Breast epithelium (tissue), 4 donors: ENCODE measurements at regions not wholly inside any gene's neighbourhood (a gene's known extent, or its start where the extent isn't known, plus 50 kb on each side); places are given as distances from the start of the nearest gene placed in this dataset.

Experiments used
- DNase-seq, 2 donors: peaks; one replicate each; pipeline ENCODE4 v3.0.0-alpha.2; 2019; ENCODE audit warnings: low spot score in 2 of 2
- H3K27ac ChIP-seq, 2 donors: fragments of 200-600 bp; sonication (generic) in 1 of 2; one replicate each; pipeline ENCODE4 v1.5.1; 2016 to 2019; ENCODE audit warnings: mild to moderate bottlenecking in 1 of 2
- H3K27me3 ChIP-seq, 2 donors: fragments of 200-600 bp; sonication (generic) in 1 of 2; one replicate each; pipeline versions ENCODE4 v1.5.1 to v1.6.0; 2017 to 2019; ENCODE audit warnings: control low read depth in 1 of 2, mild to moderate bottlenecking in 1 of 2
- H3K36me3 ChIP-seq: fragments of 200-600 bp; one replicate; pipeline ENCODE4 v1.5.1; 2019
- H3K4me1 ChIP-seq, 2 donors: fragments of 200-600 bp; sonication (generic); one replicate each; pipeline ENCODE4 v1.5.1; 2016 to 2019; ENCODE audit warnings: control low read depth in 1 of 2
- H3K4me3 ChIP-seq, 3 donors: fragments of 200-600 bp; sonication (generic); 1 replicate in 2 of 3; 2 replicates in 1 of 3; pipeline ENCODE4 v1.5.1; 2016 to 2019; ENCODE audit warnings: mild to moderate bottlenecking in 3 of 3, moderate library complexity in 2 of 3
- H3K9me3 ChIP-seq, 2 donors: fragments of 200-600 bp; sonication (generic) in 1 of 2; one replicate each; pipeline ENCODE4 v1.5.1; 2016 to 2019; ENCODE audit warnings: control low read depth in 1 of 2
- CTCF ChIP-seq, 3 donors: fragments of 450-650 bp; IDR thresholded peaks; one replicate each; pipeline ENCODE4 v1.5.1; 2016 to 2017; ENCODE audit warnings: antibody characterized with exemption in 3 of 3, mild to moderate bottlenecking in 3 of 3, moderate library complexity in 3 of 3
- POLR2A ChIP-seq: fragments of 450-650 bp; IDR thresholded peaks from one replicate; pipeline ENCODE4 v1.6.1; 2016; ENCODE audit warnings: antibody characterized with exemption, mild to moderate bottlenecking, moderate library complexity
- POLR2AphosphoS5 ChIP-seq, 3 donors: sonication (generic); formaldehyde crosslinking; IDR thresholded peaks; one replicate each; pipeline ENCODE4 v1.6.1; 2017; ENCODE audit warnings: antibody characterized with exemption in 3 of 3
- intact Hi-C: fragments of 100-400 bp; cut with DNase I; formaldehyde crosslinking; loops from one replicate; pipeline ENCODE4 v1.15.1; 2023; ENCODE audit warnings: low total_unique reads

GRCh38 chr11:100501450-100501849, 185.6 kb upstream of the ARHGAP42 start:
- DNase-seq = no peak
- H3K4me3 ChIP-seq = no peak overlapping the region
- intact Hi-C loops = no loop called here

GRCh38 chr11:100512475-100512874, 174.6 kb upstream of the ARHGAP42 start:
- Histone ChIP-seq H3K36me3 (no peaks in the 10 kb centered on the region), H3K4me1 (no peaks in the 10 kb centered on the region), H3K27ac (no peak overlapping the region), H3K4me3 (no peak overlapping the region), H3K27me3 (no peaks in the 10 kb centered on the region), H3K9me3 (no peaks in the 10 kb centered on the region)
- no peak for DNase-seq
- intact Hi-C loops = no loop called here
- no peak for TF ChIP-seq POLR2AphosphoS5 (IDR thresholded peaks at IDR 0.05)
- TF ChIP-seq CTCF (IDR thresholded peaks at IDR 0.05) = no peak
- TF ChIP-seq POLR2A = no peak

More at GRCh38 chr11:100501450-100501849, 185.6 kb upstream of the ARHGAP42 start:
- Histone ChIP-seq H3K4me1 (no peaks in the 10 kb centered on the region), H3K27ac (no peak overlapping the region), H3K36me3 (no peaks in the 10 kb centered on the region), H3K27me3 (no peaks in the 10 kb centered on the region), H3K9me3 (peaks cover 0 to 10% of the 10 kb centered on the region in 2 donors)
- TF ChIP-seq CTCF (IDR thresholded peaks at IDR 0.05) (no peak), POLR2A (no peak), POLR2AphosphoS5 (IDR thresholded peaks at IDR 0.05) (no peak)

- no peak for DNase-seq
- H3K27ac ChIP-seq = no peak overlapping the region
- H3K27me3 ChIP-seq = no peaks in the 10 kb centered on the region
- no peak overlapping the region for H3K4me3 ChIP-seq
- H3K36me3 ChIP-seq = no peaks in the 10 kb centered on the region
- H3K4me1 ChIP-seq = no peaks in the 10 kb centered on the region
- no peak for TF ChIP-seq CTCF (IDR thresholded peaks at IDR 0.05)
- TF ChIP-seq POLR2AphosphoS5 (IDR thresholded peaks at IDR 0.05) = no peak
- no peak for TF ChIP-seq POLR2A
- intact Hi-C loops = no loop called here
- no peaks in the 10 kb centered on the region for H3K9me3 ChIP-seq
Observed at GRCh38 chr11:100515087-100515486, 172.0 kb upstream of the ARHGAP42 start.

GRCh38 chr11:100525197-100525596, 161.9 kb upstream of the ARHGAP42 start:
- H3K27me3 ChIP-seq = no peaks in the 10 kb centered on the region
- TF ChIP-seq CTCF (IDR thresholded peaks at IDR 0.05) (no peak), POLR2A (no peak)
- intact Hi-C loops = no loop called here

GRCh38 chr11:100525635-100526034, 161.5 kb upstream of the ARHGAP42 start:
- no peaks in the 10 kb centered on the region for H3K36me3 ChIP-seq
- no peaks in the 10 kb centered on the region for H3K4me1 ChIP-seq
- H3K9me3 ChIP-seq = peaks cover 8 to 27% of the 10 kb centered on the region in 2 donors
- no peak overlapping the region for H3K27ac ChIP-seq
- TF ChIP-seq POLR2A (no peak), POLR2AphosphoS5 (IDR thresholded peaks at IDR 0.05) (no peak), CTCF (IDR thresholded peaks at IDR 0.05) (no peak)
- no peak for DNase-seq
- intact Hi-C loops = no loop called here
- H3K27me3 ChIP-seq = no peaks in the 10 kb centered on the region
- H3K4me3 ChIP-seq = no peak overlapping the region

More at GRCh38 chr11:100525197-100525596, 161.9 kb upstream of the ARHGAP42 start:
- H3K4me1 ChIP-seq = no peaks in the 10 kb centered on the region
- DNase-seq = no peak
- H3K36me3 ChIP-seq = no peaks in the 10 kb centered on the region
- H3K27ac ChIP-seq = no peak overlapping the region
- H3K9me3 ChIP-seq = peaks cover 8 to 27% of the 10 kb centered on the region in 2 donors
- no peak overlapping the region for H3K4me3 ChIP-seq
